ENCODE measurements at regions not wholly inside any gene's neighbourhood (a gene's known extent, or its start where the extent isn't known, plus 50 kb on each side); places are given as distances from the start of the nearest gene placed in this dataset.

DNA sequence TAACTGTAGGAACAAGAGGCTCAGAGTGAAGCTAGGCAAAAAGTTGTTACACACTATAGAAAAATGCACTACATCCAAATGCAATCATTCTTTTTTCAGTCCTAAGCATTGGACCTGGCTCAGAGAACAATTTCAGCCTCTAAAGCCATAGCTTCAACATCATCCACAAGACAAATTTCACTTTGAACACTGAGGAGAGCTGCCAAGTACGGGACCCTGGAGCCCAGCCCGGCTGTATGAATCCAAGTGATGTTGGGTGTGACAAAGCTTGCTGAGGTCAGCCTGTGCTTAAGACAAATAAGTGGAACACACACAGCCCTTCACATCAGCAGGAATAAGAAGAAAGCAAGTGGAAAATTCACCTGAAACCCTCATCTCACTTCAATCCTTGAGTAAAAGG, 233.1 kb upstream of the PFKP start:
- POLR2A ChIA-PET = no interaction called here
- CTCF ChIA-PET = no interaction called here

DNA sequence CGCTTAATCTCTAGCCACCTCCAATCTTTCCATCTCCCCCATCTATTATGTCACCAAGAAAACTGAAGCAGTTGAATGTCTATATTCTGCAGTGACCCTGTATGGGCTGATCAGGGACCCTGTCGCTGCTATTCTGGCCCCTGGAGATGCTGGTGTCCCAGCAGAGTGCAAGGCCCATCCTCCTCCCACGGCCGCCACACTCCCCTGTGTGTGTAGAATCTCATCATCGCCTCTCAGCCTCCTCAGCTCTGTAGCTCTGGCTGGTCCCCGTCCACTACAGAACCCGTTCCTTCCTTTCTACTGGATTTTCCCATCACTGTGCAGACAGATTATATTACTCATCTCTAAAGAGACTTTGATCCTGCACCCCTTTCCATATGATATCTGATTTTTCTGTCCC, 235.8 kb upstream of the PFKP start:
- POLR2A ChIA-PET = no interaction called here
- CTCF ChIA-PET = no interaction called here

DNA sequence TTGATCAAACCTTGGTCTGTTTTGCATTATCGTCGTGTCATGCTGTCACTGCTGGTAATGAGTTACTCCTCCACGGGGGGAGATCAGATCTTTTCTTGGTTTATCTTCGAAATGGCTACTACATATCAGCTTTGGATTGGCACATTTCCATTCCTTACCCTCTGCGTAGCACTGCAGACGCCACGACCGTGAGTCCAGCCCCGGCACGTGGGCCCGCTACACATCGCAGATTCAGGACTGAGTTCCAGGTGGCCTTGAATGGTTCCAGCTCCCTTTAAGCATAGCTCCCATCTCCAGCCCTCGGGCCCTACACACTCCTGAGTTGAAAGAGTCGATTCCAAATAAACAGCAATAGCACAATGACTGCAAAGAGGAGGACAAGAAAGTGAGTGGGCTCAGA, 238.6 kb upstream of the PFKP start:
- ChIA-PET POLR2A (no interaction called here), CTCF (no interaction called here)

DNA sequence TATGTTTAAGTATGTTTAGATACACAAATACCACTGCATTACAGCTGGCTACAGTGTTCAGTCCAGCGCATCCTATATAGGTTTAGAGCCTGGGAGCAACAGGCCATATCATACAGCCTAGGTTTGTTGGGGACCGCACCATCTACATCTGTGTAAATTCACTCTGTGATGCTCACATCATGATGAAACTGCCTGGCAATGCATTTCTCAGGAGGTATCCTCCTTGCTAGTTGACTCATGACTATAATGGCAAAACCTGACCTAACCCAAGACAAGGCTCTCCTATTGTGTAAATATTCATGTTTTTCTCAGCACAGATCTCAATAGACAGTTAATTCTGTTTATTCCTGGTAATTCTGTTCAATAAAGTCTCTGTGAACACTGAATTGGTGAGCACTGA, 240.7 kb upstream of the PFKP start:
- CTCF ChIA-PET = no interaction called here
- POLR2A ChIA-PET = no interaction called here

DNA sequence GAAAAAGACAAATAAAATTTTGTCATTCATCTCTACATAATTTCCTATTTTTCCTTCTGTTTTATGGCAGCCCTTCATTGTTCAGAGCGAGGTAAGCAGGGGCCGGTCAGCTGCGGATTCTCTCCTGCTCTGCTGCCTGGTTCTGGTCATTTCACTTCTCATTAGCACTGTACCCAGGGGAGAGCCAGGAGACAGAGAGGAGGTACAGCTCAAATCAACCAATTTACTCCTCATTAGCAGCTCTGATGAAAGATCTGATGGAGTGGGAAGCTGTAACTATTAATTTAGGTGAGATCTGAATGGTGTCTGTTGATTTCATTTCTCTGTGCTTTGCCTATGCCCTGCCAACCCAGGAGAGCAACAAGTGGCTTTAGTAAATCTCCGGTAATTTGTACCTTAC, 241.5 kb upstream of the PFKP start:
- POLR2A ChIA-PET = no interaction called here
- CTCF ChIA-PET = no interaction called here

DNA sequence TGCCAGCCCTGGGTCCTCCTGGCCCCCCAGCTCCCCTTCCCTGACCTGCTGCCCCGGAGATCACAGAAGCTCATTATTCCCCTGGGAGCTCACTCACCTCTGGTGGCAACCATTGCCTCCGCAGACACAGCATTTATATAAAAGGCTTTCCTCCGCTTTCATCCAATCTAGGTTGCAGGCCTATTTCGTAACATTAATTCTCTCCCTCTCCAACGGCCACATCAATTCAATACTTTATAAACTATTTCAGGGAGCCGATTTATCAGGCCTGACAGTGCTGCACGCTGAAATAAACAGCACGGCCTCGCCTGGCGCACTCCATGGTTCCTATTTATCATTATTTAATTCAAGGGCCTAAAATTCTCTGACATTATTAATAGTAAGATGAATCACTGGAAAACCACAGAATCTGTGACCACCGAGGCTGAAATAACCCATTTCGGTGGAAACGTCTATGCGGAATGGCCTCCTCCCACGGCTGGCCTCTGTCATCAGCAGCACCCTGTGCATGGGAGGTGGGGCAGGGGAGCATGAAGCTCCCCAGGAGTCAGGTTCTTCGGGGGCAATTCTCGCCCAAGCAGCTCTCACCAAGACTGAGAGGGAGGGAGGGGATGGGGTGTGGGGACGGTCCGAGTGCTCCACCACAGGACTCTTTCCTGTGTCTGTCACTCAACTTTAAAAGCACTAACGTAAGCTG, 249.3 kb upstream of the PFKP start:
- CTCF ChIA-PET = no interaction called here
- POLR2A ChIA-PET = no interaction called here

DNA sequence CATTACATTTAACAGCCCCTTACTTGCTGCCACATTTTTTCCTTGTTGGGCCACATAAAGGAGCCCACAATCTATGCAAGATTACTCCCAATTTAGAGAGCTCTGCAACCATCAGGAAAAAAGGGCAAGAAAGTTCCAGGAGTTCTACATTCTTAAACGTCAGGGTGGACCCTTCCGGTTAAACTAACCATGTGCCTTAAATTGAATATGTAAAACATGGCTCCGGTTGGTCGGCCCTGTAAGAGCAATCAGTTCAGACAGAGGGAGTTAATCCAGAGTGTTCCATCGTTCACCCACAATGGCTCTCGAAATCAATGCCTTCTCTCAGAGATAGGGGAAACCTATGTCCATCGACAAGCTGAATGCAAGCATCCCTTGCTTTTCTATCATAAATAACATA, 253.7 kb upstream of the PFKP start:
- ChIA-PET CTCF (no interaction called here), POLR2A (no interaction called here)

DNA sequence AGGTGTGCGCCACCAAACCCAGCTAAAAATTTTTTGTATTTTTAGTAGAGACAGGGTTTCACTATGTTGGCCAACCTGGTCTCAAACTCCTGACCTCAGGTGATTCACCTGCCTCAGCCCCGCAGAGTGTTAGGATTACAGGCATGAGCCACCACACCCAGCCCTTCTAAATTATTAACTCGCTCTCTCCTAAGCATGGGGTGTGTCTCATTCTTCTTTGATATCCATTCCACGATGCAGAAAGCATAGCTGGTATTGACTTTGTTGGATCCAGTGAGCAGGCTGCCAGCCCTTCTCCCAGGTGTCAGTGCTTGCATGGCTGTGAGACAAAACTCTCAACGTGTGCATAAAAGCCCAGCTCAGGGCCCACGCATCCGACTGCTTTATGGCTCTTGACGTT, 254.1 kb upstream of the PFKP start:
- ChIA-PET CTCF (no interaction called here), POLR2A (no interaction called here)

DNA sequence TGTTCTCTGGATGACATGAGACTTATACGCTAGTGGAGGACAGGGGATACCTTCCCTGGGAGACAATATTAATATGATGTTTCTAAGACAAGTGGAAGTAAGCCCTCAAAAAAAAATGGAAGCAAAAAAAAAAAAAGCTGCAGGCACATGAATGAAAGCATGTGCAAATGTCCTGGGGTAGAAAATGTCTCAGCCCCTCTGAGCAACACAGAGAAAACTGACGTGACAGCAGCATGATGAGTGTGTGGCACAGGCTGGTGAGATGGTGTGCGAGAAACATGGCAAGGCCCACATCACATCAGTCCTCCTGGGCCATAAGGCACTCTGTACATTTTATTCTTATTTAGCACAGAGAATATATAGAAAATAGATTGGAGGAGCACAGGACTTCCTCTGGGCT, 254.7 kb upstream of the PFKP start:
- ChIA-PET CTCF (no interaction called here), POLR2A (no interaction called here)

DNA sequence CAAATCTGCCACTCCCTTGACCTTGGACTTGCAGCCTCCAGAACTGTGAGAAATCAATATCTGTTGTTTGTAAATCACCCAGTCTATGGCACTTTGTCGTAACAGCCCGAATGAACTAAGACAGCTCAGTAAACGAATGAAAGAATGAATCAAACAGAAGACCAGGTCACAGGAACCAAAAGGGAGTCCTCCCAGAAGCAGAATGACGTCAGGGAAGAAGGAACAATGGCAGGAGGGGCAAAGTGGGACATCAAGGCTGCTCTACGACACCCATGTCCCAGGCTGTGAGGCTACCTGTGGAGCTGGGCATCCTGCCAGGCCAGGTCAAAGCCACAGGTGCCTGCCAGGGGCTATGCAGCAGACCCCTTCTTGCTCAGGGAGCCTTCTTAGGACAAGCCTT, 267.2 kb upstream of the PFKP start:
- CTCF ChIA-PET = no interaction called here
- POLR2A ChIA-PET = no interaction called here

DNA sequence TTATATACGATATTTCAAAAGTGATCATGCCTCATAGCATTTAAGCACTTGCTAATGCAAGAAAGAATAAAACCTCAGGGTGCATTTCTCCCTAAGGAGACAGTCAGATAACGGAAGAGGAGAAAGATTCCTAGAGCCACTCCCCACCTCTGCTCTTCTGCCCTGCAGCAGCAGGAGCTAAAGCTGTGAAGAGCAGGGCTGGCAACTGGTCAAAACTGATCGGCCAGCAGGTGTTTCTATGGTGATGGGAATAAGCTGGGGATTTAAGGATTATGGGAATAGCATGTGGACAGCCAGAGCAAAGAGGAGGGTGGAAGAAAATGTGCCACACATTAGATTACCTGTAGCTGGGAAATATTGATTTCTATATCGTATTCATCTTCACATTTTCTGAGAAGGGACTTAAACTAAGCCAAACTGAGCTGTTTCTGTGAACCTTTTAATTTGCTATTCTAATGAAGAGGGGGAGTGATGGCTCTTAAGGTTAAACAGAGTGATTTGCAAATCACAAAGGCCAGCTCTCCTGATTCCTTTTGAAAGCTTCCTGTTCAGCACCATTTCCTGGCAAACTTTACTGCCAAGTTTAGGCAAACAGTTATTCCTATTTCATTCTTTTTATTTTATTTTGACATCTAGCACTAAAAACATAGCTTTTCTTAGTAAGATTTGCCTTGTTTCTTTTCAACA, 268.9 kb upstream of the PFKP start:
- ChIA-PET CTCF (no interaction called here), POLR2A (no interaction called here)

DNA sequence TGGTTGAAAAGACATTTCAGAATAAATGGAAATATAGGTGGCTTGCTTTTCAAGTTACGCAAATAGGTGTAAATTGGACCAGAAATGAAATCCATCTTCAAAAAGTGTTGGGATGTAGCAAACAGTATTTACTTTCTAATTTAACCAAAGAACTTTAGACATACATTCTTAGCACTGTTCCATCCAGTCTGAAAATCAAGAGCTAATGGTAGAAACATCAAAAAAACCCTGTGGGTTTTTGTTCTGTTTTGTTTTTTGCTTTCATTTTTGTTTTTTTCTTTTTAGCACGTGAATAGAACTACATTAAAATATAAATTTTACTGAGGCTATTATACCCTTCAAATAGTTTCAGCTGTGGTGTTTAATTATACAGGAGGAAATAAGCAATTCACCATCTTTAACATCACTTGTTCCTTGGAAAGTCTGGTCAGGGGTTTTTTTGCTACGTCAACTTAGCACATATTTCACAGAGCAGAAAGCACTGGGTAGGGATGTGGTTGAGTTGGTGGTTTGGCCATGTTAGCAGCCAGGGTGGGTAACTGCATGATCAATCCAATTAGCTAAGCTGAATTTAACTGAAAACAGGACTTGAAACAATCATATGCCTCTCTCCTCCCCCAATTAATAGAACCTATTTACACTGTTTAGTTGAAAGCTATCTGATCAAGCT, 275.4 kb upstream of the PFKP start:
- ChIA-PET CTCF (no interaction called here), POLR2A (no interaction called here)

DNA sequence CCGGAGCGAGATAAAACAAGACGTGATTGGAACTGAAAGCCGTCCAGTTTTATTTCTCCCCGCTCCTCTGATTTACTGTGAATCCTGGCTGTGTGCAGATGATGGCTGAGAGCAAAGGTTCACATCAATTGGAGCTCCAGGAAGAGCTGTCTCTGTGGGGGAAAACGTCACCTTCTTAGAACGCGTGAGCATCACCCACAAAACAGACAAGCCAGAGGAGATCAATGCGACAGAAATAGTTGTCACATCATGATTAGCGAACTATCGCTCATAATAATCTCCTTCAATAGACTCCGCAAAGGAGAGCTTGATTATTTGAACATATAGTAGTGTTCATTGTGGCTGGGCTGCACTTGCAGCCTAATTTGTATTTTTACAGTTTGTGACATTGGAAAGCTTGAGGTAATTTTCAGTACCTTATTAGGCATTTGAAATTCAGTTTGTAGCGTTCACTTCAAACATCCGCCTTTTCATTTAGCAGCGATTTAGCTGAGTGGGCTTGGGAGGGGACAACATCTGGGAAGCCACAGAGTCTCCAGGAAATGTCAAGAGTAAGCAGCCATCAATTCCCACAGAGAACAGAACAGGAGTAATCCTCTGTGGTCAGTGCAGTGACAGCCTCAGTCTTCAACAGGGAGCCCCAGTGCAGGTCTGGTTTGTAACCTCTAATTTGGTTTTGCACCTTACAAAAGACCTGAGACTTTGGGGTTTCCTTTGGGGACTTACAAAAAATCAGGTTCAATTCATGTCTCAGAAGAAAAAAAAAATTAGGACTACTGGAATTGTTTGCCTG, 276.8 kb upstream of the PFKP start:
- ChIA-PET POLR2A (no interaction called here), CTCF (no interaction called here)

DNA sequence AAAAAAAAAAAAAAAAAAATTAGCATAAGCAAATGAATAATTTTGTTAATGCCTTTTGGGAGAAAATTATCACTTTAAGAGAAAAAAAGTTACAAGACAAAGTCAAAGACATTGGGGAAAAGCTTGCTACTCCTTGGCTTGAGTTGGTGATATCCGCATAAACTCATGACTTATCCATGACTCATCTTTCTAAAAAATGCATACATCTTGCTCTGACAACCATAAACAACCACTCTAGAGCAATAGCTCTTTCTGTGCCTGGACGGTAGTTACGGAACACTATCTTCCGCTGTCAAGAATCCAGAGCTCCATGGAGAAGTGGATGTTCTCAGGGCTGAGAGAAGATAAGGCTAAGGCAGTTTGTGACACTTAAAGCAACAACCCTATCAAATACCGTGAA, 281.1 kb upstream of the PFKP start:
- CTCF ChIA-PET = no interaction called here
- POLR2A ChIA-PET = no interaction called here

DNA sequence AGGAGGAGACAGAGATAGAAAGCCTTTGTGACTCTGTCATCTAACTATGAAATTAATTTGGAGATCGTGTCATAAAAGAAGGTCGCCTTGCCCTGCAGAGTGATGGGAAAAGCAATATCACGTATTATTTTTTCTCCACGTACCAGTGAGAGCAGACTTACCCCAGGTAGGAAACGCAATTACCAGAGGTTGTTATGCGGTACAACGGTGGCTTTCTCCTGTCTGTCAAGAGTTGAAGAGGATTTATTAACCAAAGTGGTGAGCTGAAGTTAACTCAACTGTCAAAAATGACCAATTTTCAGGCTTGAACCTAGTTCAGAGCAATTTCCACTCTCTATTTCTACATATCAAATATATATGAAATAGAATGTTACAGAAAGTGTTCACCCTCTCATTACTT, 282.6 kb upstream of the PFKP start:
- CTCF ChIA-PET = no interaction called here
- POLR2A ChIA-PET = no interaction called here

DNA sequence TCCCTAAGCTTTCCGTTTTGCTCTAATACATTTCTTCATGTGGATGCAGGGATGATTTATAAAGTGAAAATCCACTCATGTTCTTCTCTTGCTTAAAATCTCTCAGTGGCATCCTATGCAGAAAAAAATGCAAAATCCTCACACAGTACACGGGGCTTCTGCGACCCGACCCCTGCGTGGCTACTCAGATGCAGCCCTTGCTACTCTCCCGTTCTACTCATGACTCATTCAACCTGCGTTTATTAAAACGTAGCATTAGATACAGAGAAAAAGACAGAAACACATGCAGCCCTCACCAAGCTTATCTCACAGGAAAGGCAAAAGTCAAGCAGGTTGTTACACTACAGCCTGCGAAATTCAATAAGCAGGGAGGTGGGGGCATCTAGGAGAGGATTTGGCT, 284.4 kb upstream of the PFKP start:
- CTCF ChIA-PET = no interaction called here

DNA sequence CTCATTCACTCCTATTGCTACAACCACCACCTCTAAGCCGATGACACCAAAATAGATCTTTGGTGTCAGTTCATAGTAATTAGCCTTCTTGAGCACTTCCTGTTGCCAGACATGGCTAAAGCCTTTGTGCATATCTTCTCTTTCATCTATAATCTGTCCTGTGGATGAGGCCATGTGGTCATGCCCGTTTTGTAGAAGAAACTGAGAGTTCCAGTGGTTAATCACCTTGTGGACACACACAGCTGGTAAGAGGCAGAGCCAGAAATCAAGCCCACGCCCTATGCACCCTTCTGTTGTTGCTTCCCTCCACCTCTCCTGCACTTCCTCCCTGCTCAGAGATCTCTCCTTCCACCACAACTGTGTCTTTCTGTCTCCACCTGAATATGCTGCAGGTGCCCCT, 285.1 kb upstream of the PFKP start:
- CTCF ChIA-PET = no interaction called here
- POLR2A ChIA-PET = no interaction called here

More for the DNA sequence above, 284.4 kb upstream of the PFKP start:
- POLR2A ChIA-PET = no interaction called here

DNA sequence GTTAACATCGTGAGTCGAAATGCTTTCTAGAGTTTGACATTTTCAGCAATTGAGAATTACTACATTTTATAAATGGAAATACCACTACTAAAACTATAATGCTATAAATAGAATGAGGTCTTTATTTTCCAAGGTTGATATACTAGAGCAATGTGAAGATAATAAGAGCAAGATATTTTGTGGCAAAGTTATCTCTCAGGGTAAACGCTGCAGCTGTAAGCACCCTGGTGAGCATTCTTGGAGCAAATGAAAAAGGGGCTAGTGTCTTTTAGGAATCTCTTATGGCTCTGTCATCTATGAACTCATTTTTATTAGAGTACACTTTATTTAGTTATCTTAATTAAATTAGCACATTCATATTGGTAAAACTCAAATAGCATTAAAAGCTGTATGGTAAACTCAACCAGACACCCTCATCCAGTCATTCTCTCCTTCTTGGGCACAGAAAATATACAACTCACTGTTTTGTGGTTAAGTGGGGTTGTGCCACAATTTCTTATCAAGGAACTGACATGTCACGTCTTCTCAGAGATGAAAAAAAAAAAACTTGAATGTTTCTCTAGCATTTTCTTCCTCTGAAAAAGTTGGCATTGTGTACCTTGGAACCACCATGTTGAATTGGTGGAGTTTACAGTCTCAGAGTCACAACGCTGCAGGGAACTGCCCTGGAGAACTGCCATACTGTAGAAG, 289.5 kb upstream of the PFKP start:
- CTCF ChIA-PET = no interaction called here
- POLR2A ChIA-PET = no interaction called here

DNA sequence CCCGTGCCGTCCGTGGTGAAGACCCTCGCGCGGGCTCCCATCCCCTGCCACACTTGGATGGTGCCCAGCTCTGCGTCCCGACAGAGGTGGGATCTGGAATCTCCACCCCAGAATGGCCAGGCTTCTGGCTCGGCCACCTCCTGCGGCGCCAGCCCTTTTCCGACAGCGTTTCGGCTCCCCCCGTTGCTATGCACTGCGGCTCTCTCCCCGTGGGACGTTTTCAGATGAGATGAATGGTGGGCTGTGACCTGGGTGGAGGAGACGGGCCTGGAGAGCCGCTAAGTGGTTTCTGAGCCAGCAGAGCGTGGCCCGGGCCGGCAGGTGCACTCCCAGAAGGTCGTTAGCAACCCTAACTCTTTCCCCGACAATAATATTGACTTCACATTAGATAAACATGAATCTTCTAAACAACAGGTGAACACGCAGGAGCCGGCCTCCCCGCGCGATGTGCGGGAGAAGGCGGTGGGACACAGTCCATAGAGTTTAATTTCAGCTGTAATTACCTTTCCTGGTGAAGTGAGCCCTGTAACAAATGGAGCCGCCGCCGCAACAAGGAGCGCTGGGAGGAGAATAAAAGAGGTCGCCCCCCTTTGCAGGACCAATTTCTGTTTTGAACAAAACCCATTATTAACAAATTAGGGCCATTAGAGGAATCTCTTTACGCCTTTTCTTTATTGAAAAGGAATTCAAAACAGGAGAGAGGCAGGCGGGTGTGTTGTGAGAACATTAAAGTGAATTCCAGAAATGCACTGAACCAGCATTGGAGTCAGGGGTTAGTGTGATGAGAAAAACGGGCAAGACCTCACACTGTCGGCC, 294.3 kb upstream of the PFKP start:
- POLR2A ChIA-PET = no interaction called here

DNA sequence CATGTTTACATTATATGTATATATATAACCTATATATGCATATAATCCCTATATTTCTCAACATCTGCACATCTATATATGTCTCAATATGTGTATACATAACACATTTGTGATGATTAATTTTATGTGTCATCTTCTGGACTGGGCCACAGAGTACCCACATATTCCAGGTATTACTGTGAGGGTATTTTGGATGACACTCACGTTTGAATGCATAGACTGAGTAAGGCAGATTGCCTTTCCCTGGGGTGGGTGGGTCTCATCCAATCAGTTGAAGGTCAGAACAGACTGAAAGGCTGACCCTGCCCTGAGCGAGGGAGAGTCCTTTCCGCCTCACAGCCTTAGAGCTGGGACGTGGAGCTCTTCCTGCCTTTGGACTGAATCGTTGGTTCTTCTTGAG, 295.2 kb upstream of the PFKP start:
- ChIA-PET POLR2A (no interaction called here), CTCF (no interaction called here)

More for the DNA sequence above, 294.3 kb upstream of the PFKP start:
- CTCF ChIA-PET = no interaction called here
